ENCODE measurements at regions not wholly inside any gene's neighbourhood (a gene's known extent, or its start where the extent isn't known, plus 50 kb on each side); places are given as distances from the start of the nearest gene placed in this dataset.

DNA sequence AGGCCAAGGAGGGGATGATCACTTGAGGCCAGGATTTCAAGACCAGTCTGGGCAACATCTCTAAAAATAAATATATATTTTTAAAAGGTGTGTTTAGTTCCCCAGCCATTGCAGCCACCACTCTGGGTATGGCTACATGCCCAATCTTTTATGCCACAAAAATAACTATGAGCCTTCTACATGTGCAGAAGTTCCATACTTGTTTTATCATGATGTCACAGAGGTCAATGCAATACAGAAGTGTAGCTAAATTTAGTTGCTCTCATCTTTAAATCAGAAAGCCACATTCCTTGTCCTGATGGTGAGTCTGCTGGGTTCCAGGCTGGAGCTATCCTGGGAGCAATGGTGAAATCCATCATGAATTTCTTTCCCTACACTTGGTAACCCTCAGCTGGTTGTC lies 436.3 kb downstream of the DYNC2H1 start:
- no peak overlapping the region for H3K27ac ChIP-seq (ENCODE audit: low read depth, low read length)
- H3K4me1 ChIP-seq (ENCODE audit: control insufficient read depth, insufficient read depth, low read length, unreplicated experiment): peaks cover 7% of the 10 kb centered on the region
- no peak overlapping the region for H3K4me3 ChIP-seq (ENCODE audit: low read depth, low read length)
- no peaks in the 10 kb centered on the region for H3K79me2 ChIP-seq (ENCODE audit: control insufficient read depth, insufficient read depth, low read length, unreplicated experiment)
- no peaks in the 10 kb centered on the region for H3K36me3 ChIP-seq (ENCODE audit: insufficient read depth, low read length)
- no peaks in the 10 kb centered on the region for H3K27me3 ChIP-seq (ENCODE audit: insufficient read depth, low read length)
- H2AFZ ChIP-seq (ENCODE audit: low read length, unreplicated experiment): no peak overlapping the region

DNA sequence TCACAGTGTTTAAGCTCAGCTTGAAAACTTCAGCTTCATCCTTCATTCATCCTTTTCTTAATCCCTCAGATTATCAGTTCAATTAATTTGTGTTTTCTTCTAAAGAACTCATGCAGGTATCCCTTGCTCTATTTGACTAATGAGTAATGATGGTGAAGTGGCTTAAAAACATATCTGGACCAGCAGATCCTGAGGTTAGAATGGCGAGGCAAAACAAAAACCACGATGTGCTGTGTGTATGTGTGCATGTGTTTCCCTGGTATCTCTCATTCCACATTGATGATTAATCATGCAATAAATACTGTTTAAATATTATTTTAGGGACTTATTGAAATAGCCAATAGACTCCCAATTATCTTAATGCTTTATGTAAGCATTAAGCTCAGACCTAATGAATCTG lies 437.0 kb downstream of the DYNC2H1 start:
- H3K27me3 ChIP-seq (ENCODE audit: insufficient read depth, low read length): no peaks in the 10 kb centered on the region
- no peak overlapping the region for H2AFZ ChIP-seq (ENCODE audit: low read length, unreplicated experiment)
- no peak overlapping the region for H3K4me3 ChIP-seq (ENCODE audit: low read depth, low read length)
- H3K4me1 ChIP-seq (ENCODE audit: control insufficient read depth, insufficient read depth, low read length, unreplicated experiment): peaks cover 7% of the 10 kb centered on the region
- H3K36me3 ChIP-seq (ENCODE audit: insufficient read depth, low read length): no peaks in the 10 kb centered on the region
- no peak overlapping the region for H3K27ac ChIP-seq (ENCODE audit: low read depth, low read length)
- H3K79me2 ChIP-seq (ENCODE audit: control insufficient read depth, insufficient read depth, low read length, unreplicated experiment): no peaks in the 10 kb centered on the region

DNA sequence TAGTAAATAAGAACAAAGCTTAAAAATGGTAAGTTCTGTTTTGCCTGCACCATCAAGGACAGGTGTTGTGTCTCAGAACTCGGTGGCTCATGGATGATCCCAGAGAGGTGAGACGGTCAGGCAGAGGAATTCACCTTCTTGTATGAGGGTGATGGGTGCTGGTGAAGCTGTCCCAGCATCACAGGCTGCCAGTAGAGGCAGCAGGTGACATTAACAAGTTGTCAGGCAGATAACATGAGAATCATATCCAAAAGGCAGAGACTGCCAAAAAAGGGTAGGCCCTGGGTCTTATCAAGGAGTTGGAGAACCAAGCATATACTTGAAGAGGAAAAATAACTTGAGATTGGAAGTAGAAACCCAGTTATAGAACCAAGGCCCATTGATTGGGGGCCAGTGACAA lies 437.8 kb downstream of the DYNC2H1 start:
- Histone ChIP-seq H3K4me3 (ENCODE audit: low read depth, low read length) (no peak overlapping the region), H2AFZ (ENCODE audit: low read length, unreplicated experiment) (no peak overlapping the region), H3K4me1 (ENCODE audit: control insufficient read depth, insufficient read depth, low read length, unreplicated experiment) (peaks cover 7% of the 10 kb centered on the region), H3K36me3 (ENCODE audit: insufficient read depth, low read length) (no peaks in the 10 kb centered on the region), H3K79me2 (ENCODE audit: control insufficient read depth, insufficient read depth, low read length, unreplicated experiment) (no peaks in the 10 kb centered on the region), H3K27me3 (ENCODE audit: insufficient read depth, low read length) (no peaks in the 10 kb centered on the region), H3K27ac (ENCODE audit: low read depth, low read length) (no peak overlapping the region)

DNA sequence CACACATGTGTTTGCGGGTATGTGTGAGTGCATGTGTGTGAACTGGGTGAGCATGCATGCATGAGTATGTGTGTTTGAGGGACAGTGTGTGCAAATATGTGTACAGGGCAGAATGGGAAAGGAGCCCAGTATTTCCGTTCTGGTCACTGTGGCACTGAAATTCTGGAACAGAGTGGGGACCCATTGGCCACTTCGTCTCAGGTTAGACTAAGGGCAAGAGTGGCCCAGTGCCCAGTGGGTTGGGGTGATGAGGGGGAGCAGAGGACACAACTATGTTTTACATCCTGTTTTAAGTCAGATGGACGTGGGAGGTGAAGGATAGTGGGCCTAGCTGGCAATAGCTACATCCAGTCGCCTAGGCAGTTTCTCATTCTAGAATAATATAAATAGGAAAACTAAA lies 438.5 kb downstream of the DYNC2H1 start:
- H3K36me3 ChIP-seq (ENCODE audit: insufficient read depth, low read length): no peaks in the 10 kb centered on the region
- no peaks in the 10 kb centered on the region for H3K79me2 ChIP-seq (ENCODE audit: control insufficient read depth, insufficient read depth, low read length, unreplicated experiment)
- H3K4me3 ChIP-seq (ENCODE audit: low read depth, low read length): no peak overlapping the region
- H2AFZ ChIP-seq (ENCODE audit: low read length, unreplicated experiment): no peak overlapping the region
- peaks cover 7% of the 10 kb centered on the region for H3K4me1 ChIP-seq (ENCODE audit: control insufficient read depth, insufficient read depth, low read length, unreplicated experiment)
- no peaks in the 10 kb centered on the region for H3K27me3 ChIP-seq (ENCODE audit: insufficient read depth, low read length)
- H3K27ac ChIP-seq (ENCODE audit: low read depth, low read length): no peak overlapping the region

DNA sequence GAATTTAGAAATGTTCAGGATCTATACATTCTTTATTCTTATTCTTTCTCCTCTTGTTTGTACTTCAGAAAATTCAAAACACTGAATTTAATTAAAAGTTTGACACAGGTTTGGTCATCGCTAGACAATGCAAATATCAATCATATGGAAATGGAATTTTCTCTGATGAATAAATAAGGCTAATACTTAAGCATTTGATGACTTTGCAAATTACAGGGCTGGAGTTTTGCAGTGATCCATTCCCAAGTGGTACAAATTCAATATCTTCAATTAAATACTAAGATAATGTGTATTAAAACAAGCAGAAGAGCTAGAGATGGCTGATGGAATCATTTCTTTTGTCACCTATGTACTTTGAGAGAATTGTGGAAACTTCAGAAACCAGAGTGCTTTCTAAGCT lies 439.6 kb downstream of the DYNC2H1 start:
- no peak overlapping the region for H3K4me3 ChIP-seq (ENCODE audit: low read depth, low read length)
- H3K36me3 ChIP-seq (ENCODE audit: insufficient read depth, low read length): no peaks in the 10 kb centered on the region
- H2AFZ ChIP-seq (ENCODE audit: low read length, unreplicated experiment): no peak overlapping the region
- H3K27ac ChIP-seq (ENCODE audit: low read depth, low read length): no peak overlapping the region
- H3K4me1 ChIP-seq (ENCODE audit: control insufficient read depth, insufficient read depth, low read length, unreplicated experiment): peaks cover 7% of the 10 kb centered on the region
- H3K27me3 ChIP-seq (ENCODE audit: insufficient read depth, low read length): no peaks in the 10 kb centered on the region
- H3K79me2 ChIP-seq (ENCODE audit: control insufficient read depth, insufficient read depth, low read length, unreplicated experiment): no peaks in the 10 kb centered on the region

DNA sequence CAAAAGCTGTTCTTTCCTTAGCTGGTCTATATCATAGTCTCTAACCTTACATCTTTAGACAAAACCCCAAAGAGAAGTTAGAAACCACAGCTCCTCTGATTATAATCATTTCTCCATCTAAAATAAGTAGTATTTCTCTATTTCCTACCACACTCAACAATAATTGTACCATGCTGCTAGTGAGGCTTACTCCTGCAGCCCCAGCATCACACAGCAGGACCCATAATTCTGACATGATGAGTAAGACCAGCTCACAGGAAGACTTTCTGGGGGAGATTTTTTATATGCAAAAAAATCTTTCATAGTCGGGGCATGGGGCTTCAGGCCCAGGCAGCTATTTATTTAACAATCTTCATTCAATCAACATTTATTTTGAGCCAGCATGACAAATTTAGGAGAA lies 441.6 kb downstream of the DYNC2H1 start:
- H2AFZ ChIP-seq (ENCODE audit: low read length, unreplicated experiment): no peak overlapping the region
- no peaks in the 10 kb centered on the region for H3K79me2 ChIP-seq (ENCODE audit: control insufficient read depth, insufficient read depth, low read length, unreplicated experiment)
- H3K36me3 ChIP-seq (ENCODE audit: insufficient read depth, low read length): no peaks in the 10 kb centered on the region
- no peaks in the 10 kb centered on the region for H3K27me3 ChIP-seq (ENCODE audit: insufficient read depth, low read length)
- H3K27ac ChIP-seq (ENCODE audit: low read depth, low read length): no peak overlapping the region
- H3K4me1 ChIP-seq (ENCODE audit: control insufficient read depth, insufficient read depth, low read length, unreplicated experiment): peaks cover 7% of the 10 kb centered on the region
- H3K4me3 ChIP-seq (ENCODE audit: low read depth, low read length): no peak overlapping the region

DNA sequence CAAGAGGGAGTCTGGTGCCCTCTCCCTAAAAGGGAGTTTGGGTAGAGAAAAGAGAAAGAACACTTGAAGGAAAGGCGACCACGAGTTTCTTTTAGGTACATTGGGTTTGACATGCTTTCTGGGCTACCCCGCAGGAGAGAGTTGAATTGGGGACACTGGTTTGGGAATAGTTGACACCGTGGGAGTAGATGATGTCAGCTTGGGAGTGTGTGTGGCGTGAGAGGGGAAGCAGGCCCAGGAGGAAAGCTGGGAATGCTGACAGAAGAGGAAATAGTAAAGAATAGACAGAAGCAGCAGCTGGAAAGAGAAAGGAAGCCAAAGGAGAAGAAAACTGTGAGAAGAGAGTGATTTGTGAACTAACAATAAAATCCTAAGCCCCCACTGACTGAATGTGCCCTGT lies 442.9 kb downstream of the DYNC2H1 start:
- Histone ChIP-seq H3K27ac (ENCODE audit: low read depth, low read length) (no peak overlapping the region), H3K27me3 (ENCODE audit: insufficient read depth, low read length) (no peaks in the 10 kb centered on the region), H2AFZ (ENCODE audit: low read length, unreplicated experiment) (no peak overlapping the region), H3K79me2 (ENCODE audit: control insufficient read depth, insufficient read depth, low read length, unreplicated experiment) (no peaks in the 10 kb centered on the region), H3K4me1 (ENCODE audit: control insufficient read depth, insufficient read depth, low read length, unreplicated experiment) (no peaks in the 10 kb centered on the region), H3K4me3 (ENCODE audit: low read depth, low read length) (no peak overlapping the region), H3K36me3 (ENCODE audit: insufficient read depth, low read length) (no peaks in the 10 kb centered on the region)

DNA sequence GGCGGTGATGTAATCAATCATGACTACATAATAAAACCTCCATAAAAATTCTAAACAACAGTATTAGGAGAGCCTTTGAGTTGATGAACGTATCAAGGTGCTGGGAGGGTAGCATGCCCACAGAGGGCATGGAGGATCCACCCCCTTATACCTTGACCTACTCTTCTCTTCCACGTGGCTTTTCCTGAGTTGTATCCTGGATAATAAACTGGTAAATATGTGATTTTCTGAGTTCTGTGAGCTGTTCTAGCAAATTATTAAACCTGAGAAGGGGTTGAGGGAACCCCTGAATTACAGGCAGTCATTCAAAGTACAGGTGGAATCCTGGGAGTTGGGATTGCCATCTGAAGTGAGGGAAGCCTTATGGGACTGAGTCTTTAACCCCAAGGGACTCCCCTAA lies 446.9 kb downstream of the DYNC2H1 start:
- Histone ChIP-seq H3K27me3 (ENCODE audit: insufficient read depth, low read length) (no peaks in the 10 kb centered on the region), H2AFZ (ENCODE audit: low read length, unreplicated experiment) (no peak overlapping the region), H3K36me3 (ENCODE audit: insufficient read depth, low read length) (no peaks in the 10 kb centered on the region), H3K4me1 (ENCODE audit: control insufficient read depth, insufficient read depth, low read length, unreplicated experiment) (no peaks in the 10 kb centered on the region), H3K79me2 (ENCODE audit: control insufficient read depth, insufficient read depth, low read length, unreplicated experiment) (no peaks in the 10 kb centered on the region), H3K27ac (ENCODE audit: low read depth, low read length) (no peak overlapping the region), H3K4me3 (ENCODE audit: low read depth, low read length) (no peak overlapping the region)

DNA sequence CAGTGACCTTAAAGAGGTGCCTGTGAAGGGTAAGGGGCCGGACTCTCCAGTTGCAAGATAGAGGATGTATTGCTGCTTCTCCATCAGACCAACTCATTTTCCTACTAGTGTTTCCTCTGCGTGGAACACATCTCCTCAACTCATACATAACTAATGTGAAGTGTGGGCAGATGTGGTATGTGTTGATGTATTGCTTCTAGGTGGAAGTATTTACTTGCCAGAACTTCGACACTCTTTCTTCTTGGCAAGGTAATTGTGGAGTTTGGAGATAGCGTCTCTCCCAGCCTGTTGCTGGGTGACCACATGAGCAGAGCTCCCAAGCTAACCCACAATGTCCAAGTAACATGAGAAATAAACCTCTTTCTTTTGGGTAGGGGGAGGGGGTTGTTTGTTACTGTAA lies 456.9 kb downstream of the DYNC2H1 start:
- no peaks in the 10 kb centered on the region for H3K79me2 ChIP-seq (ENCODE audit: control insufficient read depth, insufficient read depth, low read length, unreplicated experiment)
- H2AFZ ChIP-seq (ENCODE audit: low read length, unreplicated experiment): no peak overlapping the region
- no peaks in the 10 kb centered on the region for H3K27me3 ChIP-seq (ENCODE audit: insufficient read depth, low read length)
- H3K4me1 ChIP-seq (ENCODE audit: control insufficient read depth, insufficient read depth, low read length, unreplicated experiment): no peaks in the 10 kb centered on the region
- no peaks in the 10 kb centered on the region for H3K36me3 ChIP-seq (ENCODE audit: insufficient read depth, low read length)
- no peak overlapping the region for H3K27ac ChIP-seq (ENCODE audit: low read depth, low read length)
- H3K4me3 ChIP-seq (ENCODE audit: low read depth, low read length): no peak overlapping the region

DNA sequence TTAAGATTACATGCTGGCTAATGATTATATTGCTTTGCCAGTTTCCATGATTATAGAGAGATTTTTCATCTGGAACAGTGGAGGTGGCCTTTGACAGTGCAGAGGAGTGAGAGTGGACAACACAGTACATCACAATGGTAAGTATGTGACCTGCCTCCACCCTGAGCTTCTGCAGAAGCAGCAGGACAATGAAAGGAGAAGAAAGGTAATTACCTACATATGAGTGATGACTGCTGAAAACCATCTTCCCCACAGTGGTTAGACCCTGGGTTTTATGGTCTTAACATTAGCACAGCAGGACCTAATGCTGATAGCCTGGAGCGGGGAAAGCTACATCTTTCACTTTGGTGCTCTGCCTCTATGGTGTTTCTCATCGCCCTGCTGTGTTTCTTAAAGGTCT lies 454.7 kb upstream of the DDI1 start:
- Histone ChIP-seq H3K4me3 (ENCODE audit: low read depth, low read length) (no peak overlapping the region), H3K79me2 (ENCODE audit: control insufficient read depth, insufficient read depth, low read length, unreplicated experiment) (no peaks in the 10 kb centered on the region), H3K4me1 (ENCODE audit: control insufficient read depth, insufficient read depth, low read length, unreplicated experiment) (peaks cover 6% of the 10 kb centered on the region), H3K36me3 (ENCODE audit: insufficient read depth, low read length) (no peaks in the 10 kb centered on the region), H3K27ac (ENCODE audit: low read depth, low read length) (no peak overlapping the region), H3K27me3 (ENCODE audit: insufficient read depth, low read length) (no peaks in the 10 kb centered on the region), H2AFZ (ENCODE audit: low read length, unreplicated experiment) (no peak overlapping the region)

DNA sequence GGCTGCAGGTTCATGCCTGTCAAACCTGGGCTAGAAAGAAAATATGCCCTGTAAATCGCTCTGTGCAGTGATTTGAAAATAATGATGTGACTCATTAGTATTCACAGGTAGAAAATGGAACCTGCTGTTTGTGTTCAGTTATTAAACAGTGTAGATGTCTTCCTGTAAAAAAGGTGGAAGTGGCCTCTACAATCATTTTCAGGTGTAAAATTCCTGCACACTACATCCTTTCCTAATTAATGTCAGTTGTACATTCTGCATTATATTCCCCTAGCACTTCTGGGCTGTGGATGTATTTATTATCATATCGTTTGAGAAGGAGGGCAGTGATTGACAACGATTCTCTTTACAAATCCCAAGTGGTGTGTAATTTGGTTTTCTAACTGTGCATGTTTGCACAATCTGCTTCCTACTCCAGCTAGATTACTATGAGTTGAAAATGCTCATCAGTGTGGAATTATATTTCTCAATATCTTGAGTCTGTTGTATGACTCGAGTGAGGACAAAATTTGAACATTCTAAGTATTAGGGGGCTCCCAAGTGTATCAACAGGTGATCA lies 454.0 kb upstream of the DDI1 start:
- no peak overlapping the region for H2AFZ ChIP-seq (ENCODE audit: low read length, unreplicated experiment)

More for the DNA sequence above, 454.0 kb upstream of the DDI1 start:
- no peaks in the 10 kb centered on the region for H3K36me3 ChIP-seq (ENCODE audit: insufficient read depth, low read length)
- H3K27ac ChIP-seq (ENCODE audit: low read depth, low read length): no peak overlapping the region
- H3K4me1 ChIP-seq (ENCODE audit: control insufficient read depth, insufficient read depth, low read length, unreplicated experiment): peaks cover 12% of the 10 kb centered on the region
- H3K27me3 ChIP-seq (ENCODE audit: insufficient read depth, low read length): no peaks in the 10 kb centered on the region
- H3K4me3 ChIP-seq (ENCODE audit: low read depth, low read length): no peak overlapping the region
- H3K79me2 ChIP-seq (ENCODE audit: control insufficient read depth, insufficient read depth, low read length, unreplicated experiment): no peaks in the 10 kb centered on the region

All from ACC112 (cell line).